H1 (cell line): ENCODE measurements at regions not wholly inside any gene's neighbourhood (a gene's known extent, or its start where the extent isn't known, plus 50 kb on each side); places are given as distances from the start of the nearest gene placed in this dataset.
A peak's percentile ranks its signal among the peaks of the same experiment; 100 is the strongest.

ENCODE experiments used
- CTCF ChIA-PET: fragments of 300-600 bp; sonication (Branson Sonifier 250); formaldehyde crosslinking; loops from one replicate; lab custom pipeline; 2021; ENCODE audit not compliant: partially characterized antibody; lab: Charles Lee
- POLR2A ChIA-PET: fragments of 300-600 bp; sonication (Branson Sonifier 250); formaldehyde crosslinking; loops from one replicate; lab custom pipeline; 2021; ENCODE audit warnings: inconsistent platforms; ENCODE audit not compliant: partially characterized antibody; lab: Charles Lee
- DNase-seq, 2 experiments: peaks; one replicate each; pipeline versions ENCODE4 v3.0.0 to v3.0.0-alpha.2; 2010 to 2022; ENCODE audit warnings: low spot score in 2 of 2, low read depth in 1 of 2, mixed read lengths in 1 of 2
- FAIRE-seq: peaks from 2 replicates; lab custom pipeline; 2011; peaks lifted over from hg19 to GRCh38; lab: Jason Lieb, UNC
- H2AFZ ChIP-seq: 2 replicates; pipeline ENCODE4 v1.8.1; 2012; ENCODE audit warnings: low read length, inconsistent platforms
- H2AK5ac ChIP-seq: 2 replicates; pipeline ENCODE4 v1.6.1; 2013; ENCODE audit warnings: low read depth, low read length
- H2BK120ac ChIP-seq: replicated peaks from 2 replicates; pipeline ENCODE3; 2013; ENCODE audit warnings: low read depth, low read length, inconsistent platforms
- H2BK12ac ChIP-seq: 2 replicates; pipeline ENCODE4 v1.6.1; 2013; ENCODE audit warnings: low read depth, low read length
- H2BK15ac ChIP-seq: 2 replicates; pipeline ENCODE4 v1.6.1; 2013; ENCODE audit warnings: low read length
- H2BK20ac ChIP-seq: 2 replicates; pipeline ENCODE4 v1.6.1; 2013; ENCODE audit warnings: low read length
- H2BK5ac ChIP-seq: 2 replicates; pipeline ENCODE4 v1.6.1; 2013; ENCODE audit warnings: low read depth, low read length
- H3K14ac ChIP-seq: 2 replicates; pipeline ENCODE4 v1.6.1; 2013; ENCODE audit warnings: inconsistent platforms; ENCODE audit not compliant: insufficient read length
- H3K18ac ChIP-seq: 2 replicates; pipeline ENCODE4 v1.6.1; 2013; ENCODE audit warnings: low read length; ENCODE audit errors: extremely low read depth
- H3K23ac ChIP-seq: 2 replicates; pipeline ENCODE4 v1.6.1; 2013; ENCODE audit warnings: inconsistent platforms; ENCODE audit not compliant: insufficient read length
- H3K23me2 ChIP-seq: 2 replicates; pipeline ENCODE4 v1.6.1; 2013; ENCODE audit warnings: low read depth, low read length
- H3K27ac ChIP-seq: 2 replicates; pipeline ENCODE4 v1.6.1; 2011; ENCODE audit warnings: low read depth, low read length, inconsistent platforms
- H3K27me3 ChIP-seq, 4 experiments: replicated peaks in 1 of 4; 1 replicate in 1 of 4; 2 replicates in 3 of 4; pipeline versions ENCODE4 v1.6.1 to v1.8.1; 2011 to 2013; ENCODE audit warnings: low read length in 3 of 4, mild to moderate bottlenecking in 3 of 4, inconsistent platforms in 2 of 4, mixed read lengths in 2 of 4, moderate library complexity in 1 of 4; ENCODE audit not compliant: control insufficient read depth in 3 of 4, insufficient read depth in 3 of 4; ENCODE audit errors: extremely low read depth in 1 of 4
- H3K36me3 ChIP-seq, 4 experiments: 2 replicates each; pipeline versions ENCODE4 v1.6.1 to v1.8.1; 2011 to 2013; ENCODE audit warnings: mild to moderate bottlenecking in 4 of 4, low read length in 3 of 4, moderate library complexity in 2 of 4, control low read depth in 1 of 4, inconsistent platforms in 1 of 4; ENCODE audit not compliant: insufficient read depth in 4 of 4, control insufficient read depth in 2 of 4
- H3K4ac ChIP-seq: replicated peaks from 2 replicates; pipeline ENCODE3; 2013; ENCODE audit warnings: low read length, low read depth, mixed read lengths, inconsistent platforms; ENCODE audit not compliant: insufficient read length
- H3K4me1 ChIP-seq, 4 experiments: replicated peaks in 1 of 4; 1 replicate in 1 of 4; 2 replicates in 3 of 4; pipeline versions ENCODE4 v1.6.1 to v1.8.1; 2011 to 2013; ENCODE audit warnings: low read length in 3 of 4, inconsistent platforms in 2 of 4, mixed read lengths in 1 of 4; ENCODE audit not compliant: insufficient read depth in 4 of 4, control insufficient read depth in 3 of 4
- H3K4me2 ChIP-seq, 2 experiments: 2 replicates each; pipeline versions ENCODE4 v1.6.1 to v1.8.1; 2011 to 2013; ENCODE audit warnings: low read depth in 2 of 2, low read length in 2 of 2, control low read depth in 1 of 2, inconsistent platforms in 1 of 2, mild to moderate bottlenecking in 1 of 2; ENCODE audit not compliant: insufficient read depth in 1 of 2
- H3K4me3 ChIP-seq, 4 experiments: fragments of 200-600, 300-600 bp in 1 of 4; sonication (generic), shearing (Covaris generic), sonication (Bioruptor Twin) in 1 of 4; 2 replicates each; pipeline versions ENCODE4 v1.5.1 to v1.8.1; 2011 to 2016; ENCODE audit warnings: low read length in 4 of 4, low read depth in 3 of 4, control low read depth in 2 of 4, inconsistent platforms in 2 of 4, mild to moderate bottlenecking in 2 of 4, mixed read lengths in 1 of 4, moderate library complexity in 1 of 4; ENCODE audit not compliant: insufficient read depth in 2 of 4; ENCODE audit errors: extremely low read depth in 1 of 4
- H3K56ac ChIP-seq: replicated peaks from 2 replicates; pipeline ENCODE3; 2013; ENCODE audit warnings: low read depth, mild to moderate bottlenecking, mixed read lengths, low read length, inconsistent platforms; ENCODE audit not compliant: insufficient read length
- H3K79me1 ChIP-seq: 2 replicates; pipeline ENCODE4 v1.6.1; 2013; ENCODE audit warnings: low read depth, low read length, control low read depth
- H3K79me2 ChIP-seq, 2 experiments: 2 replicates each; pipeline versions ENCODE4 v1.6.1 to v1.8.1; 2012 to 2013; ENCODE audit warnings: low read length in 2 of 2, mild to moderate bottlenecking in 2 of 2, inconsistent platforms in 1 of 2; ENCODE audit not compliant: insufficient read depth in 2 of 2, control insufficient read depth in 1 of 2
- H3K9ac ChIP-seq, 4 experiments: replicated peaks in 1 of 4; 1 replicate in 1 of 4; 2 replicates in 3 of 4; pipeline versions ENCODE4 v1.6.1 to v1.8.1; 2011 to 2013; ENCODE audit warnings: low read depth in 3 of 4, low read length in 3 of 4, control low read depth in 2 of 4, mild to moderate bottlenecking in 2 of 4, moderate library complexity in 2 of 4, inconsistent platforms in 1 of 4; ENCODE audit errors: extremely low read depth in 1 of 4
- H3K9me3 ChIP-seq, 2 experiments: 2 replicates each; pipeline versions ENCODE4 v1.6.1 to v1.8.1; 2012 to 2013; ENCODE audit warnings: mild to moderate bottlenecking in 2 of 2, moderate library complexity in 2 of 2, control low read depth in 1 of 2, inconsistent platforms in 1 of 2, low read depth in 1 of 2, low read length in 1 of 2, mixed read lengths in 1 of 2; ENCODE audit not compliant: insufficient read depth in 2 of 2
- H4K20me1 ChIP-seq, 2 experiments: replicated peaks in 1 of 2; 2 replicates each; pipeline versions ENCODE3 to v1.8.1; 2011 to 2013; ENCODE audit warnings: inconsistent platforms in 2 of 2, low read length in 2 of 2, mild to moderate bottlenecking in 1 of 2; ENCODE audit not compliant: insufficient read depth in 2 of 2, control insufficient read depth in 1 of 2
- H4K5ac ChIP-seq: 2 replicates; pipeline ENCODE4 v1.6.1; 2013; ENCODE audit warnings: low read length, low read depth, mixed read lengths, inconsistent platforms; ENCODE audit not compliant: insufficient read length
- H4K8ac ChIP-seq: 2 replicates; pipeline ENCODE4 v1.8.0; 2013; ENCODE audit warnings: mild to moderate bottlenecking, moderate library complexity, low read length, inconsistent platforms; ENCODE audit not compliant: insufficient read depth; ENCODE audit errors: extremely low read depth
- H4K91ac ChIP-seq: replicated peaks from 2 replicates; pipeline ENCODE3; 2013; ENCODE audit warnings: low read length, mixed read lengths, inconsistent platforms; ENCODE audit not compliant: insufficient read length
- CEBPB ChIP-seq: IDR thresholded peaks from 2 replicates; pipeline ENCODE4 v1.6.1; 2012; ENCODE audit warnings: low read depth, low read length
- EGR1 ChIP-seq: IDR thresholded peaks from 2 replicates; pipeline ENCODE4 v1.6.1; 2011; ENCODE audit warnings: low read depth, low read length, borderline replicate concordance
- EP300 ChIP-seq, 2 experiments: IDR thresholded peaks; 1 replicate in 1 of 2; 2 replicates in 1 of 2; pipeline ENCODE4 v1.6.1; 2011 to 2012; ENCODE audit warnings: low read depth in 2 of 2, low read length in 2 of 2, mild to moderate bottlenecking in 2 of 2, borderline replicate concordance in 1 of 2, inconsistent platforms in 1 of 2, moderate library complexity in 1 of 2
- TAF1 ChIP-seq: IDR thresholded peaks from 2 replicates; pipeline ENCODE4 v1.6.1; 2011; ENCODE audit warnings: mild to moderate bottlenecking, low read depth, low read length
- WGBS, 2 experiments: shearing (Covaris generic) in 1 of 2; methylation state at CpG; one replicate each; pipeline versions ENCODE4 v1.1.6 to v1.1.7; 2013 to 2015; ENCODE audit warnings: low lambda C conversion rate in 2 of 2, mixed read lengths in 2 of 2, inconsistent platforms in 1 of 2, low coverage in 1 of 2, missing lambda C conversion rate in 1 of 2; ENCODE audit not compliant: insufficient replicate concordance in 2 of 2, insufficient coverage in 1 of 2, insufficient read length in 1 of 2; ENCODE audit errors: extremely low coverage in 1 of 2, missing lambda C conversion rate in 1 of 2; 5-methylcytosine and 5-hydroxymethylcytosine counted together

DNA sequence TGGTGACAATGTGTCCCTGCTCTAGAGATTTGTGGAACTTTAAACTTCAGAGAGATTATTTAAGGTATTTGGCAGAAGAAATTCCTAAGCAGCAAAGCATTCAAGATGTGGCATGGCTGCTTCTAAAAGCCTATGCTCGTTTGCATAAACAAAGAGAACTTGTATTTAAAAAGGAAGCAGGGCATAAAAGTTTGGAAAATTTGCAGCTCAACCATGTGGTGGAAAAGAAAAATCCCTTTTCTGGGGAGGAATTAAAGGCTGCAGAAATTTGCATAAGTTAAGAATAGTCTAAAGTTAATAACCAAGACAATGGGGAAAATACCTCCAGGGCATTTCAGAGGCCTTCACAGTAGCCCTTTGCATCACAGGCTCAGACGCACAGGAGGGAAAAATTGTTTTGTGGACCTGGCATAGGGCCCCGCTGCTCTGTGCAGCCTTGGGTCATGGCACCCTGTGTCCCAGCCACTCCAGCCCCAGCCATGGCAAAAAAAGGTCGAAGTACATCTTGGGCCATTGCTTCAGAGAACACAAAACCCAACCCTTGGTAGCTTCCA, 1109.1 kb downstream of the OTOL1 start:
- H2BK20ac ChIP-seq: peak overlapping the region; percentile 92; the same call in 1 of the 2 replicates
- no peak for TF ChIP-seq CEBPB
- TF ChIP-seq TAF1: no peak
- no peak for TF ChIP-seq EP300 (IDR thresholded peaks at IDR 0.05; ENCODE audit: borderline replicate concordance in 1 of 2, low read depth in 2 of 2, low read length in 2 of 2)
- TF ChIP-seq EGR1: no peak

More for the DNA sequence above, 1109.1 kb downstream of the OTOL1 start:
- peak overlapping the region; percentile 92; the same call in 1 of the 2 replicates for H2BK12ac ChIP-seq
- H3K4me3 ChIP-seq: no peak overlapping the region
- DNase-seq (no peak), FAIRE-seq (no peak)
- H3K14ac ChIP-seq: no peak overlapping the region
- H2BK5ac ChIP-seq: peak overlapping the region; percentile 95
- H2AFZ ChIP-seq: no peak overlapping the region
- no peak overlapping the region for H2BK15ac ChIP-seq
- no peaks in the 10 kb centered on the region for H3K79me1 ChIP-seq
- H4K20me1 ChIP-seq: no peaks in the 10 kb centered on the region
- CTCF ChIA-PET: no interaction called here
- H3K23me2 ChIP-seq: no peaks in the 10 kb centered on the region
- H4K5ac ChIP-seq: peak overlapping the region; percentile 4
- peaks cover 4 to 7% of the 10 kb centered on the region in 2 experiments; a peak in 3 of 4 replicates for H3K9me3 ChIP-seq
- no peak overlapping the region for H3K9ac ChIP-seq
- peak overlapping the region; percentile 55; the same call in 1 of the 2 replicates for H2AK5ac ChIP-seq
- no peaks in the 10 kb centered on the region for H3K79me2 ChIP-seq
- POLR2A ChIA-PET: interaction anchor here (0.6 kb wide), 1 partner anchor 1117 kb away, joined by 3 read pairs; no protein-coding TSS in a partner anchor
- H3K18ac ChIP-seq: no peak overlapping the region; the same call in 1 of the 2 replicates
- H3K56ac ChIP-seq: no peak overlapping the region
- H3K4me2 ChIP-seq: no peak overlapping the region
- no peaks in the 10 kb centered on the region; a peak in 1 of 7 replicates for H3K4me1 ChIP-seq
- H3K27me3 ChIP-seq: no peaks in the 10 kb centered on the region
- H2BK120ac ChIP-seq: no peak overlapping the region
- H3K27ac ChIP-seq: no peak overlapping the region
- H3K4ac ChIP-seq: peak overlapping the region; percentile 78
- peaks cover 0 to 3% (median 0%) of the 10 kb centered on the region in 4 experiments; a peak in 1 of 8 replicates for H3K36me3 ChIP-seq
- H3K23ac ChIP-seq: no peak overlapping the region
- peak overlapping the region; percentile 61 for H4K91ac ChIP-seq
- no peak overlapping the region for H4K8ac ChIP-seq
- WGBS, 2 experiments: 79% methylated on average over 4 of the region's 4 CpGs; no CpG with 5 or more reads in 1 of the 2 experiments
